ENCODE measurements at regions not wholly inside any gene's neighbourhood (a gene's known extent, or its start where the extent isn't known, plus 50 kb on each side); places are given as distances from the start of the nearest gene placed in this dataset.

GRCh38 chr18:26771524-26771923 is 94.0 kb downstream of the AQP4 start:
- no peak for TF ChIP-seq GATA3 (IDR thresholded peaks at IDR 0.05; ENCODE audit: low read depth, low read length)
- no peak for TF ChIP-seq GATA2 (IDR thresholded peaks at IDR 0.05; ENCODE audit: low read depth, low read length)

Measured in SH-SY5Y (cell line).